ENCODE measurements at regions not wholly inside any gene's neighbourhood (a gene's known extent, or its start where the extent isn't known, plus 50 kb on each side); places are given as distances from the start of the nearest gene placed in this dataset.

DNA sequence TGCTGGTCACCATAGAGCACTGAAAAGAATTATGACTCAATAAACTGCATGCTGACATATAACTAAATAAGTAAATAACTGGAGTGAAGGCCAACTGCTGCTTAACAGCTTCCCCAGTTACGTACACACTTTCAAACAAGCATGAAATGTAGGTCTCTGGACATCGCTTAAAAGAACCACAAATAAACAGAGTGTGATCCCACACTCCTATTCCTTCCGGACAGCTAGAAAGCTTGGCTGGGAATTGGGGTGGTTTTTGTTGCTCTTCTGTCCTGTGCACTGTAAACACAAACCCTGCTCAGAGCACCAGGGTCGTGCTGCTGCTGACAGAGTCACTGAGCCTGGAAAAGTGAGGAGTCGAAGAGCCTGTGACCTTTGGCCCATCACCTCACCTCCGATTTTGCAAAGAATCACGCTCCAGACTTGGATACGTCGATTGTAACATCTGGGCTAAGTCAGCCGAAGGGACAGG, 162.7 kb upstream of the NT5C1B start:
- TF ChIP-seq CTCF (IDR thresholded peaks at IDR 0.05 in 2 of 3, conservative IDR thresholded peaks at IDR 0.05 in 1 of 3; ENCODE audit: insufficient read depth in 2 of 3, low read depth in 1 of 3, low read length in 3 of 3) (no peak), ZBTB17 (CRISPR knock-in tag; IDR thresholded peaks at IDR 0.05) (no peak), MECOM (CRISPR knock-in tag; IDR thresholded peaks at IDR 0.05) (no peak), STAT6 (CRISPR knock-in tag; IDR thresholded peaks at IDR 0.05) (no peak)
